Natural killer cell treated with Interleukin-12 subunit alpha and Interleukin-12 subunit beta and Interleukin-15 and Interleukin-18, amount 100 ng/mL, for 72 hours (primary cell): ENCODE measurements at regions not wholly inside any gene's neighbourhood (a gene's known extent, or its start where the extent isn't known, plus 50 kb on each side); places are given as distances from the start of the nearest gene placed in this dataset.
"Not testable (repeated sequence)": the region's sequence is repeated elsewhere in the genome, so short reads cannot be mapped to it uniquely, and the experiment has no call there.

ENCODE experiments used
- ATAC-seq, 2 donors: fragments of 150-1000 bp; cut with Tn5 transposase in 1 of 2; sonication (Bioruptor Pico), chemical (Tn5 transposase) in 1 of 2; 2 replicates each; pipeline ENCODE4 v1.10.0; 2021
- DNase-seq: peaks from one replicate; pipeline ENCODE4 v3.0.0; 2022; ENCODE audit warnings: low spot score
- H3K27ac Mint-ChIP-seq, 2 donors: 1 replicate in 1 of 2; 2 replicates in 1 of 2; pipeline ENCODE4 v1.8.0; 2022; ENCODE audit warnings: mixed read lengths in 2 of 2, mild to moderate bottlenecking in 1 of 2, moderate library complexity in 1 of 2
- H3K27me3 Mint-ChIP-seq, 2 donors: 1 replicate in 1 of 2; 2 replicates in 1 of 2; pipeline ENCODE4 v1.8.0; 2022; ENCODE audit warnings: mixed read lengths in 2 of 2
- H3K36me3 Mint-ChIP-seq: one replicate; pipeline ENCODE4 v1.8.0; 2022; ENCODE audit warnings: mixed read lengths
- H3K4me1 Mint-ChIP-seq, 2 donors: 1 replicate in 1 of 2; 2 replicates in 1 of 2; pipeline ENCODE4 v1.8.0; 2022; ENCODE audit warnings: low read depth in 2 of 2, mixed read lengths in 2 of 2, mild to moderate bottlenecking in 1 of 2
- H3K4me3 Mint-ChIP-seq: one replicate; pipeline ENCODE4 v1.8.0; 2022; ENCODE audit warnings: mixed read lengths
- H3K9me3 Mint-ChIP-seq: 2 replicates; pipeline ENCODE4 v1.8.0; 2022; ENCODE audit warnings: mixed read lengths

- ATAC-seq: no peak
These were observed 475.5 kb downstream of the SOX11 start for GRCh38 chr2:6167592-6168138.

DNA sequence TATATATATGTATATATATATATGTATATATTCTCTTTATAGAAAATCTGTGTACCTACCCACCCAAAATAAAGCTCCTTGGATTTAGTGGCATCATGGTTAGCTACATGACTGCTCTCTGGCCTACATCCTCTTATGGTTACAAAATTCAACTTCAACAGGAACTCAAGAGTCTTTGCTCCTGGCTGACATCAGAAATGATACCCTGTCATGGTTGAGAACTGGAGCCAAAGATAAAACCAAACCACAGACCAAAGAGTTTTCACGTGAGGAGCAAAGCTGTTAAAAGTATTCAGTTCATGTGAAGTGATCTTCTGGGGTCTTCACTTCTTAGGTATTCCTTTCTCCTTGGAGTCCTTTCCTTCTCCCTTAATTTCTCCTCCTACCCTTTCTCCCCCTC is 476.3 kb downstream of the SOX11 start:
- Mint-ChIP-seq H3K9me3 (peaks cover 3% of the 10 kb centered on the region), H3K36me3 (no peaks in the 10 kb centered on the region), H3K4me3 (no peak overlapping the region), H3K27ac (no peak overlapping the region), H3K27me3 (no peaks in the 10 kb centered on the region), H3K4me1 (no peaks in the 10 kb centered on the region)
- no peak for ATAC-seq
- DNase-seq: no peak

More at GRCh38 chr2:6167592-6168138, 475.5 kb downstream of the SOX11 start:
- H3K27ac Mint-ChIP-seq: no peak overlapping the region
- H3K4me1 Mint-ChIP-seq: no peaks in the 10 kb centered on the region
- DNase-seq: no peak
- H3K36me3 Mint-ChIP-seq: no peaks in the 10 kb centered on the region
- no peak overlapping the region for H3K4me3 Mint-ChIP-seq
- H3K9me3 Mint-ChIP-seq: peaks cover 3% of the 10 kb centered on the region
- no peaks in the 10 kb centered on the region for H3K27me3 Mint-ChIP-seq

GRCh38 chr2:6171294-6171693 is 479.1 kb downstream of the SOX11 start:
- DNase-seq: no peak

DNA sequence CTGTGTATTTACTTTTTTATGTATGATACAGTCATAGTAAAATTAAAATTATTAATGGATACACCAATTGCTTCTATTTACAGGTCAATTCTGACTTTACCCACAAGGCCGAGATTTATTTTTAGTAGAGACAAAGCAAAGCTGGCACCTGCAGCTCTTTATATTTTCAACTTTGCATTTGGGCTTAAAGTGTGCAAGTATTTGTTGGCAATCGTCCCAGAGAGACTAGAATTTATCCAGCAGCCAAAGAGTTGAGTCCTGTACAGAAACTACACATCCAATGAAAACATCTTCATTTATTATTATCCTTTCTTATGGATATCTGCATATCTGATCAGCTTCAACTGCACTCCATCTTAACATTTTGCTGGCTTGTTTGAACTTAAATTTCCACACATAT is 485.6 kb downstream of the SOX11 start:
- H3K4me1 Mint-ChIP-seq: no peaks in the 10 kb centered on the region
- DNase-seq: no peak
- H3K36me3 Mint-ChIP-seq: no peaks in the 10 kb centered on the region
- H3K9me3 Mint-ChIP-seq: peaks cover 5% of the 10 kb centered on the region
- H3K27ac Mint-ChIP-seq: no peak overlapping the region
- no peaks in the 10 kb centered on the region for H3K27me3 Mint-ChIP-seq
- no peak for ATAC-seq
- H3K4me3 Mint-ChIP-seq: no peak overlapping the region

More at GRCh38 chr2:6171294-6171693, 479.1 kb downstream of the SOX11 start:
- no peaks in the 10 kb centered on the region for H3K36me3 Mint-ChIP-seq
- H3K27ac Mint-ChIP-seq: no peak overlapping the region
- no peak overlapping the region for H3K4me3 Mint-ChIP-seq
- no peaks in the 10 kb centered on the region for H3K4me1 Mint-ChIP-seq
- ATAC-seq: no peak
- no peaks in the 10 kb centered on the region for H3K27me3 Mint-ChIP-seq
- H3K9me3 Mint-ChIP-seq: peaks cover 5% of the 10 kb centered on the region

GRCh38 chr2:6181525-6181924 is 489.3 kb downstream of the SOX11 start:
- Mint-ChIP-seq H3K4me3 (no peak overlapping the region), H3K27ac (no peak overlapping the region), H3K36me3 (no peaks in the 10 kb centered on the region), H3K9me3 (peaks cover 12% of the 10 kb centered on the region), H3K27me3 (no peaks in the 10 kb centered on the region), H3K4me1 (no peaks in the 10 kb centered on the region)
- ATAC-seq: no peak
- no peak for DNase-seq

- H3K36me3 Mint-ChIP-seq: no peaks in the 10 kb centered on the region
- no peaks in the 10 kb centered on the region for H3K4me1 Mint-ChIP-seq
- H3K4me3 Mint-ChIP-seq: no peak overlapping the region
- H3K9me3 Mint-ChIP-seq: peaks cover 12% of the 10 kb centered on the region
- no peaks in the 10 kb centered on the region for H3K27me3 Mint-ChIP-seq
- DNase-seq (no peak), ATAC-seq (no peak)
- H3K27ac Mint-ChIP-seq: no peak overlapping the region
These were observed 489.7 kb downstream of the SOX11 start for GRCh38 chr2:6181926-6182325.

GRCh38 chr2:6183226-6183625 is 491.0 kb downstream of the SOX11 start:
- DNase-seq (no peak), ATAC-seq (no peak)
- Mint-ChIP-seq H3K27ac (no peak overlapping the region), H3K4me1 (no peaks in the 10 kb centered on the region), H3K9me3 (peaks cover 15% of the 10 kb centered on the region), H3K4me3 (no peak overlapping the region), H3K27me3 (no peaks in the 10 kb centered on the region), H3K36me3 (no peaks in the 10 kb centered on the region)

DNA sequence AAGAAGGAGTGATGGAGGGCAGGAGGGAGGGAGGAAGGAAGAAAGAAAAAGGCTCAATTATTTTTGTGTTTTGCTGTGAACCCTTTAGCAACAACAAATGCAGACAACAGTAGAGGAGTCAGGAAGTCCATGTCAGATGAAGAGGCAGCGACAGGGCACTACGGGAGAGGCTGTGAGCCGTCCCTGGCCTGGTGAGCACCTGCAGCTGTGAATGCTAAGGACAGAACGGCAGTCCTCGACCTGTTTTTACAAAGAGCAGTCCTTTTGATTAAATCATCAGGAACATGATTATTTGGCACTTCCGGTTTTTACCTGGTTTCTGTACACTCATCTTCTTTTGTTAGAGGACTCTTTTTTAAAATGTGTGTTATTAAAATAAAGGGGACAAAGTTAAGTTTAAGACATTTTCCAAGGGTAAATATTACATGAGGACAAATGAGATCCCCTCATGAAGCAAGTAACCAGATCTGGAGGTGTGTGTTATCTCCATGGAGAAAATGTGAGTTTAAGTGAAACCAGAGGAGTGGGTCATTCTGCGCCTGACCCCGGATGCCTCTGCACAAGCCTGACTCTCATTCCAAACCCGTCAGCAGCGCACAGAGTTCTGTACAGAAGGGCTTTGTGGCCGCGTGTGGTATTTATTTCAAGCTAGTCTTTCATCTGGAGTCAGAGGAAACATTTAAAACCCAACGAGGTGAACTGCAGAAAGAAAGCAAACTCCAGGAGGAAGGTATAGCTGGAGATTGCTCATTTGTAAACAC is 492.5 kb downstream of the SOX11 start:
- H3K27ac Mint-ChIP-seq: no peak overlapping the region
- no peak overlapping the region for H3K4me3 Mint-ChIP-seq
- DNase-seq (no peak), ATAC-seq (no peak)
- H3K9me3 Mint-ChIP-seq: peaks cover 26% of the 10 kb centered on the region
- no peaks in the 10 kb centered on the region for H3K27me3 Mint-ChIP-seq
- H3K36me3 Mint-ChIP-seq: no peaks in the 10 kb centered on the region
- no peaks in the 10 kb centered on the region for H3K4me1 Mint-ChIP-seq

GRCh38 chr2:6186332-6187151 is 494.4 kb downstream of the SOX11 start:
- Mint-ChIP-seq H3K36me3 (no peaks in the 10 kb centered on the region), H3K9me3 (peaks cover 33% of the 10 kb centered on the region), H3K27ac (no peak overlapping the region), H3K27me3 (no peaks in the 10 kb centered on the region), H3K4me1 (no peaks in the 10 kb centered on the region), H3K4me3 (no peak overlapping the region)
- DNase-seq (no peak), ATAC-seq (no peak)

DNA sequence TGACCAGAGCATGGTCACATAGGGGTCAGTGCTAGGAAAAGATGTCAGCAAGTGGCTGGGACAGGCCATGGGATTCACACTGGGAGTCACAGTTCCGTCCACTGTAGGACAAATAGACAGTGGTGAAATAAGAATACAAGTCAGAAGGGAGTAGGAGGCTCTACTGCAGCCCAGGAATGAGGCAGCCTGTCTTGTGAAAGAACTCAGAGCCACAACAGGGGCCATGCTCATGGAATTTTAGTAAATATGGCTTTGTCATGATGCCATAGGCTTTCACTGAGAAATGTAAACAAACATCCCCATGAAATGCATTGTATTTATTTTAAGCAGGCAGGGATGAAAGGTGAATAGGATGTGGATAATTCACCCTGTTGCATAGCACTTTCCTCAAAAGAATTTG is 504.3 kb downstream of the SOX11 start:
- Mint-ChIP-seq H3K27ac (no peak overlapping the region), H3K4me3 (no peak overlapping the region), H3K27me3 (no peaks in the 10 kb centered on the region), H3K4me1 (no peaks in the 10 kb centered on the region), H3K9me3 (peaks cover 5% of the 10 kb centered on the region), H3K36me3 (no peaks in the 10 kb centered on the region)
- DNase-seq (no peak), ATAC-seq (no peak)

GRCh38 chr2:6198370-6198919 is 506.3 kb downstream of the SOX11 start:
- H3K27me3 Mint-ChIP-seq, H3K4me1 Mint-ChIP-seq, ATAC-seq, H3K36me3 Mint-ChIP-seq, H3K27ac Mint-ChIP-seq, H3K9me3 Mint-ChIP-seq, H3K4me3 Mint-ChIP-seq, DNase-seq: not testable (repeated sequence)

DNA sequence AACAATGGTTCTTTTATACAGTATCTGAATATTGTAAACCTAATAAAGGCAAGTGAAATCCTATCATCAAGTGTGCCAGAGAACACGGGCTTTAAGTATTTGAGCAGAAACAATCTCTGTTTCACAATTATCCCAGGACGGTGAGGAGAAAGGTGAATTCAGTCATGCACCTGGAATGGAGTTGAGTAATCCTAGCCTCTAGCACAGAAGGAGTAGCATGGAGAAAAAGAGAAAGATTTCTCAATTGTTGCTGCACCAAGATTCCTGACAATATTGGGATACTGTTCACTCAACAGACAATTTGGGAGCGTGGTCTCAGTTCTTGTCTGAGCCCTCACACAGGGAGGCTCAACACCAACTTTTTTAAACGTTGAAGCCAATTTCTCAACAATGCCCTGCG is 510.6 kb downstream of the SOX11 start:
- Mint-ChIP-seq H3K27me3 (no peaks in the 10 kb centered on the region), H3K27ac (no peak overlapping the region), H3K36me3 (no peaks in the 10 kb centered on the region), H3K4me1 (no peaks in the 10 kb centered on the region), H3K4me3 (no peak overlapping the region), H3K9me3 (peaks cover 10% of the 10 kb centered on the region)
- no peak for DNase-seq
- no peak for ATAC-seq

DNA sequence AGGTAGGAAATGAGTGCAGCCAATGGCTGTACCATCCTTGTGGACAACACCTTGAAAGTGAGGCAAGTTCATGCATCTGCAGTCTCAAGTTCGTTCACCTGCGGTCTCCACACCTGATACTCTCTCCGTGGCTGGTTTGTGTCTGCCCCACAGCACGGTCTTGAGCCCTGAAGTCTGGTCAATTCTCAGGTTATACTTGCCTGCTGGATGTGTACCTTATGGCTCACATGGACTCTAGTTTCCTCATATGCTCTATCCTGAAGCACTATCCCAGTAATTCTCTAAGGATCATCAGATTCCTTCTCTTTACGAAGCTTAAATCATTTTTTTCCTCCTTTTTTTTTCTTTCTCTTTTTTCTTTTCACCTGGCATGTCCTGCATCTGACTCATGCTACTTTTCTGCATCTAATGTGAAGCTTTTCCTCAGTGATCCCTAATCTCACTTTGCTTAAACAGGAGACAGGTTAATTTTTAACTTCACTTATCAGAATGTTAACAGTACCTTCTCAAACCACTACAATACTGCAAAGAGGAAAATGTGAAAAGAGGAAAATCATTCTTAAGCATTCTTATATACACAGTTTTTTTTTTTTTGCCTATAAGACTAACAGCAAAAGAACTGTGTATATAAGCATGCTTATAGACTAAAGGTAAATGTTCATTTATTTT is 511.2 kb downstream of the SOX11 start:
- no peak overlapping the region for H3K27ac Mint-ChIP-seq
- no peaks in the 10 kb centered on the region for H3K27me3 Mint-ChIP-seq
- peaks cover 7% of the 10 kb centered on the region for H3K9me3 Mint-ChIP-seq
- no peaks in the 10 kb centered on the region for H3K36me3 Mint-ChIP-seq
- no peaks in the 10 kb centered on the region for H3K4me1 Mint-ChIP-seq
- ATAC-seq (no peak), DNase-seq (no peak)
- no peak overlapping the region for H3K4me3 Mint-ChIP-seq
